GM18511 (cell line): ENCODE measurements at regions not wholly inside any gene's neighbourhood (a gene's known extent, or its start where the extent isn't known, plus 50 kb on each side); places are given as distances from the start of the nearest gene placed in this dataset.
"Not testable (repeated sequence)": the region's sequence is repeated elsewhere in the genome, so short reads cannot be mapped to it uniquely, and the experiment has no call there.

ENCODE experiments used
- ATAC-seq: cut with Tn5 transposase; IDR thresholded peaks from one replicate; pipeline ENCODE4 v1.9.1; 2021; ENCODE audit warnings: mild to moderate bottlenecking, moderate library complexity; ENCODE audit not compliant: unreplicated experiment

DNA sequence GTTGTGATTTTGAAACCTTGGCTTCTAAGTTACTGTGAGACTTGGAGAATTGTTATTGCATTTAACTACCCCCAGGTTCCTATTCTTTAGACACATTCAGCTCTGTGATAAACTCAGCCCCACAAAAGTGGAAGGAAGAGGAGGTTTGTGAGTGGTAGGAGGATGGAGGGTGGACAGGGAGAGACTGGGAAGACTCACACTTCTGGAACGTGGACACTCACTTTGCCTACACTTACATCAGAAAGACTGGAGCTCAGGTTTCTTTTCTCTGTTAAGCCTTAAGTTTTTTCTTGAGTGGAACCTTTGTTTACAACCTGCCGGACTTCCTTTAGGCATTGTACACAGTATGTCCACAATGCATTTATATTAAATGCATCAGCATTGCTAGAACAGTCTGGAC is 99.0 kb downstream of the AREG start:
- ATAC-seq = no peak

DNA sequence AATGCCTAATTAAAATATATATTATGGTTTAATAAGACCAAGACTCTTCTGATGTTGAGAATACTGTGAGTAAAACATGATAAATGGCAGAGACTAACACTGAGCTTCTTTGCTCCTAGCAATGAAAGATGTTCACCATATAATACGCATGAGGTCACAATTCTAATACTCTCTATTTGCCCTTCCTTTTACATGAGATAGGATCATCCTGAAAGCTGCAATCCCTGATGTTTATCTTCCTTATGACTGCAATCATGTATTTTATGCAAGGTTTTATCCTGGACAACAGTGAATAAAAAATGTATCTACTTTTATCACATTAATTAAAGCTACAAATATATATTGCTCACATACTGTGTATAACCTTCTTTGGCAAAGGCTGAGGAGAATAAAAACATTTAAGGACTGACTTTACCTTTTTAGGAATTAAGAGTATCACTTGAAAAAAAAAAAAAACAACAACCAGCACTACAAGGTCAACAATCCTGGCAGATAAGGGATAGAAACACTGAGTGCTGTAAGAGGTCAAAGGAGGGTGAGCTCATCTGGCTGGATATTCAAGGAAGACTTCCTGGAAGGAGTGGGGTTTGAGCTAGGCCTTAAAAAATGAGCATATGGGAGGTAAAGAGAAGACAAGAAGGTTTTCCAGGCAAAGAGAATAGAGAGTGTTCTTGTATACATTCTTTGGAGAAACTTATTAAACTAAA is 99.9 kb downstream of the AREG start:
- ATAC-seq = no peak

DNA sequence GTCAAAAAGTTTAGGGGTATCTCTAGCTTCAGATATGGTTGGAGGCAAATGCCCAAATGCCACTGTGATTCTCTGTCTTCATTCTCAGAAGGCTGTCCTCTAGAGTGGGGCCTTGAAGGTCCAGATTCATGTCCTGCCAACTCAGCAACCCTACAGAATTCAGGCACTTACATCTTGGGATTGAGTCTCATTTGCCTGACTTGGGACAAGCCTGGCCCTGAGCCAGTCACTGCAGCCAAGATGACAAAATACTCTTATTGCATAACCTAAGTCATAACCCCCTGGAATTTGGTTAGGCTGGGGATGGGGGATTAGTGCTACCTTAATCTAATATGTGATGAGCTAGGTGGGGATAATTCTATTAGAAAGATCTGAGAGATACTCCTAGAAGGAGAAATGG is 100.5 kb downstream of the AREG start:
- no peak for ATAC-seq

DNA sequence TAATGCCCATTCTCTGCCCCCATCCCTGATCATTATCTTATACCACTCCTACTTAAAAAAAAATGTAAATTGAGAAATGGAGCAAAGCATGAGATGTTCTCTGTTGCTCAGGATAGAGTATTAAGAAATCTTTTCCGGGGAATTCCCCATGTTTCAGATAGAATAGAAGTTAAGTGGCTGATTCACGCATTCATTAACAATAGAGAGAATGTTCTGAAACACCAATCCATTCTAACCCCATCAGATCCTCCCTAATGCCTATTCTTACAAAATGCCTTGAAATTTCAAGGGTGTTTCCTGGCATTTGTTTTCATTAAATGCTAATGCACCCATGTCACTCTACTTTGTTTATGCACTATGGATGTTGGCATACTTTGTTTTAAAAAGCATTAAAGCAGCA is 101.1 kb downstream of the AREG start:
- no peak for ATAC-seq

DNA sequence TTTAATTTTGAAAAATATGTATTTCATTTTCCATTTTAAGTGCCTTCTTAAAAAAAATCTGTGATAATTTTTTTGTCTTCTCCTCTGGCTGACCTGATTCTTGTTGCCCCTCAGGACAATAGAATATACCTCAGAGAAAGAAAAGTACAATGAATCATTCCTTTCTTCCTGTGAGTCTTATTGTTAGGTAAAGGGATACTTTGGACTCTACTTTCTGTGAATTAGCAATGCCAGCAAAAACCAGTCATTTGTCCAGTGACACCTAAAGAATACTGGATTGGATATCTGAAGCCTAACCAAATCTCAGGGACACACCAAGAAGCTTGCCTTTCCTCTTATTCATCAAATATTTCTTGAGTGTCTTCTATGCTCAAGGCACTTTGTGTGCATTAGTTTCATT is 102.1 kb downstream of the AREG start:
- no peak for ATAC-seq

DNA sequence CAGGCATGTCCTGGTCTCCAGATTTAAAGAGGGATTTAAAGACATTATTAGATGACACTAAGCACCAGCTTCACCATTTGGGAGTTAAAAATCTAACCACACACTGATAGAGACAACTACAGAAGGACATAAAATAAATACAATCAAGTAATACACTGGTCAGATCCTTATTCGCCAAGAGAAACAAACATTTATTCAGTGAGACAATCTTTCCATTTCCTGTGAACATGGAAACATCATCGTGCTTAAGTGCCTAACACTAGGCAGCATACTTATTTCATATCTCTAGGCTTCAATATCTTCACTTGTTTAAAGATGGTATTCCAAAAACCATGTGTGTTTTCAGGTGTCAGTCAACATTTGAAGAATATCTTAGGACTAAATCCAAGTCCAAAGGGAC is 103.6 kb downstream of the AREG start:
- no peak for ATAC-seq

DNA sequence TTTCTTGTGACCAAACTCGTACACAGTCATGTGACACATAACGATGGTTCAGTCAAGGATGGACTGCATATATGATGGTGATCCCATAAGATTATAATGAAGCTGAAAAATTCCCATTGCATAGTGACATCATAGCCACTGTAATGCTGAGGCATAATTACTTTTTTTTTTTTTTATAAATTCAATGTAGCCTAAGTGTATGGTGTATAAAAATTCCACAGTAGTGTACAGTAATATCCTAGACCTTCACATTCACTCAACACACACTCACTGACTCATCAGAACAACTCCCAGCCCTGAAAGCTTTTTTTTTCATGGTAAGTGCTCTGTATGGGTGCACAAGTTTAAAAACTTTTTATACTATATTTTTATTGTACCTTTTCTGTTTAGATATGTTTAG is 105.0 kb downstream of the AREG start:
- ATAC-seq = no peak

DNA sequence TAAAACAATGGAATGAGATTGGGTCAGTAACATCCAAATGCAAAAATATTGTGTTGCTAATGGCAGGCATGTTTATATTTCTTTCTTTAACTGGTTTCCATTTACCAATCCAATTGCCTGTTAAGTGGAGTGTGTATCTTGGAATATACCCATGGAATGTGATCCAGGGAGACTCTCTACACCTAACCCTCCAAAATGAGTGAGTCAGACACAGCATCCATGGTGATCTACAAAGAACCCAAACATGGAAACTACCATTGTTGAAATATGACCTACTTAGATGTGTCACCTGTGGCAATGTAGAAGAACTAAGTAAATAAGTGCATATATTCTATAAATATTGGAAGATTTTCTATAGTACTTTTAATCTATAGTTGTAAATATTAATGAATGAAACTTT is 110.3 kb downstream of the AREG start:
- ATAC-seq = no peak

DNA sequence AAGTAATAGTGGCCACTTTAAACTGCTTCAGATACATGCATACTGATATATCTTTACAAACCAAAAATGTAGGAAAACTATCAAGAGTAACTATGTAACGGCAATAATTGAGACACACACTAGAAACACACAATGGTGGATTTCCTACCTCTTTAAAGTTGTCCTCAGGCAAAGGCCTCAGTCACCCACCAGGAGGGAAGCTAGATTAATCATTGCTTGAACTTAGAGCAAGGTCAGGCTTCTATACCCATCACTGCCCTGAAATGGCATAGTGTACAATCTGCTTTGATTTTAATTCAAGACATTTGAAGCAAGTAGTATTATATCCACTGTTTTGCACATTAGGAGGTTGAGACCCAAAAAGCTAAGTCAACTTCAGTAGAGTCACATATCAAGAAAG is 110.9 kb downstream of the AREG start:
- no peak for ATAC-seq

DNA sequence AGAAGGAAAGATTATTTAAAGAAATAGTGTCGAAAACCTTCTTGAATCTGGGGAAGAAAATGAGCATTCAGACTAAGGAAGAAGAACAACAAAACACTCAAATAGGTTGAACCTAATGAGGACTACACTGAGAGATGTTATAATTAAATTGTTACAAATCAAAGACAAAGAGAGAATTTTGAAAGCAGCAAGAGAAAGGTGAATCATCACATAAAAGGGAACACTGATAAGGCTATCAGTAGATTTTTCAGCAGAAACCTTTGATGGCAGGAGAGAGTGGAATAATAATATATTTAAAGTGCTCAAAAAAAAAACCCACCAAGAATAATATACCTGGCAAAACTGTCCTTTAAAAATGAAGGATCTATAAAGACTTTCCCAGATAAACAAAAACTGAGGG is 114.9 kb downstream of the AREG start:
- ATAC-seq = no peak

DNA sequence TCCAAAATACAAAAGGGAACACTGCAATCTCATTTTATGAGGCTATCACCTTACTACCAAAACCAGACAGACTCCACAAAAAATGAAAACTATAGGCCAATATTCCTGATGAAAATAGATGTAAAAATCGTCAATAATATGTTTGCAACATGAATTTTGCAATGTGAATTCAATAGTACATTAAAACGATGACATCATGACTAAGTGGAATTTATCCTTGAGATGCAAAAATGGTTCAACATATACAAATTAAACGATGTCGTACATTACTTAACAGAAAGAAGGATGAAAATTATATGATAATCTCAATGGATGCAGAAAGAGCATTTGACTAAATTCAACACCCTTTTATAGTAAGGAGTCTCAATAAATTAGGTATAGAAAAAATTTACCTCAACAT is 123.0 kb downstream of the AREG start:
- ATAC-seq = no peak

DNA sequence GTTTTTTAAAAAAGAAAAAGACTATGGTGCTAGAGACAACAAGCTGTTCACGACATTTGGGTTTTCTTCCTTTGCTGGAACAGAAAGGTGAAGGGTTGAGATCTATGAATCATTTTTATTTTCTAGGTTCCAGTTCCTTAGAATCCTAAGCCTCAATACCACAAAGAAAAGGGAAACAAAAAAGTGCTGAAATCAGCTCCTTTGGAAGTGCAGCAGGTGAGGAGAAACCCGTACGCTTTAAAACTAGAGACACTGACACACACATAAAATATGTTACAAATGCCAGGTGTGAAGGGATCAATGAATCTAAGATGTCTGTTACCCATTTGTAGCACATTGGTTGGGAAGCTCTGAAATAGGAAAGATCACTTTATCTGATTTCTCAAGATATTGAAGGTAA is 125.2 kb downstream of the AREG start:
- ATAC-seq = no peak

DNA sequence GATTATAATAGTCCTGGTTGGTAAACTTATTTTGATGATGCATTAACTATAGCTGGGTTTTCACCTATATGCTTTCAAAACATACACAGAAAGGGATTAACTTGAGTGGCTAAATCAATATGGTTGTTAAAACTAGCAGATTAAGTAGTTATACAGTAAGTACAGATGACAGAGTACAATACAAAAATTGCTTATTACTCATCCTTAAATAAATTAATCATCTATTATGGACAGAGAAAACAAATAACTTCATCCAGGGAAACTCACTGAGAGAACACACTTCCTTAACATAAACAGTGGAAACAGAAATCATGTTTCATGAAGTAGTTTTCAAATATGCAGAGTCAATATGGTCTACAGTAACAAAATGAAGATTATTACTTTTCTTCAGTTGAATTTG is 133.4 kb downstream of the AREG start:
- ATAC-seq = no peak

DNA sequence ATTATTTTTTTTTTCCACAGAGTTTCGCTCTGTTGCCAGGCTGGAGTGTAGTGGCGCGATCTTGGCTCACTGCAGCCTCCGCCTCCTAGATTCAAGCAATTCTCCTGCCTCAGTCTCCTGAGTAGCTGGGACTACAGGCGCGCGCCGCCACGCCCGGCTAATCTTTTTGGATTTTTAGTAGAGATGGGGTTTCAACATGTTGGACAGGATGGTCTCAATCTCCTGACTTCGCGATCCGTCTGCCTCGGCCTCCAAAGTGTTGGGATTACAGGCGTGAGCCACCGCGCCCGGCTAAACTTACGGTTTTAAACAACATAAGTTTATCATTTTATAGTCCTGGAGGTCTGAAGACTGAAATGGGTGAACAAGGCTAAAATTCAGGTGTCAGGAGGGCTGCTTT is 133.9 kb downstream of the AREG start:
- ATAC-seq = not testable (repeated sequence)

DNA sequence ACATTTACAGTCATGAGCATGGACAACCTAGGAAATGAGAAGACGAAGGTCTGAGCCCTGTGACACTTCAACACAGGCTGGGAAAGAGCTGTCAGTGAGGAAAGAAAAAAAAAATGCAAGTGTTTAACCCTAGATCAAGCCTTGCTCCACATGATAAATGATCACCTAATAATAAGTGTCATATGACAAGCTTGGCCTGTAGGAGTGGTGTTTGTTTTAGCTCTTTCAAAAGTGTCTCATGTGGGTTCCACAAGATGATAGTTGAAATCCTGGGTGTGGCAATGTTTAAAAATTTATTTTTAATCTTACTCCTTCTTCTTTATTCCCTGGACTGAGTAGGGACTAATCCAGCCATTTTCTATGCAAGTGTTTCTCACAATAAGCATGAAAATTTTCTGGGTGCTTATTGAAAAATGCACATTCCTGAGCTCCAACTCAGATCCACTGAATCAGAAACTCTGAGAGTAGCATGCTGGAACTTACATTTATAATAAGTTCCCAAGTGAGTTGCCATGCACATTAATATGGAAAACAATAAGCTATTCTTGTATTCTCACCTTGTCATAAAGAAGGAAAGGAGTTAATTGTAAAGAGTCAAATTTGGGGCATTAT is 138.3 kb downstream of the AREG start:
- ATAC-seq = no peak

DNA sequence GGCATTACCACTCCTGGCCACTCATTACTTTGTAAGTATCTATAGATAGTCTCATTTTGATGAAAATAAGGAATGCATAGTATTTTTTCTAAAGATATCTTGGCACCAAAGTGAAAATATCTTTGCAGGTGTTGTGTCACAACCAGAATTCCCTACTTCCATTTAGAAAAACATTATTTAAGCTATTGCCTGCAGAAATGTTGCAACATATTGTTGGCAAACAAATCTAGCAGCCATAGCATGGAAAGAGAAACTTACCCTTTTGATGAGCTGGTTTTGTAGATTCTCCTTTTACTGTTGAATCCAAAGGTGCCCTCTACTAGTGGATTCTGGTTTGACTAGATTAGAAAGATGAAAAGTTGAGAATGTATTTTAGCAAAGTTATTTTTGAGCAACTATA is 138.8 kb downstream of the AREG start:
- no peak for ATAC-seq

DNA sequence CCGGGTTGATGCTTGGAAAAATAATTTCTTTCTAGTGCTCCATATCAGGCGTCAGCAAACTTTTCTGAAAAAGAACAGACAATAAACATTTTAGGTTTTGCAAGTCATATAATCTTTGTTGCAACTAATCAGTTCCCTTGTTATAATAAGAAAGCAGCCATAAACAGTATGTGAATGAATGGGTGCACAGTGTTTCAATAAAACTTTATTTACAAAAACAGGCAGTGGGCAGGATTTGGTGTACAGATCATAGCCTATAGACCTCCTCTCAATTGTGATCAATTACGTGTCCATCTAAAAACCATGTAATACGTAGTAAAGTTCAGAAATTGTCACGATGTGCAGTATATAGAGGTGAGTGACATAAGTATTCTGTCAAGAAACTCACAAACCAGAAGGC is 143.4 kb downstream of the AREG start:
- no peak for ATAC-seq

DNA sequence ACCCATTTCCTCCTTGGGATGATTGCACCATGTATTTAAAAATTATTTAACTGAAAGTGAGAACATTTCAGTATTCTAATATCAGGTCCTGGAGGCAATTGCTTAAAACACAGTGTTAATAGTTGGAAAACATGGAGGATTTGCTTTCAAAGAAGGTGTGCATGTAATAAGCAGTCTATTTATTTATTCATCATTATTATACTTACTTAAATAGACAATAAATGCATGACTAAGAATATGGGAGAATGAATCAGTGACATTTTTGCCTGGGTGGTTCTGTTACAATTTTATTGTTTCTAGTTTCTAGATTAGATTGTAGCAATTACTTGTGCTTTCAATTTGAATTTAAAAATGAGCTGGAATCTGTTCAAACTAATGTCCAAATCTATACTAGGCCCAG is 145.5 kb downstream of the AREG start:
- ATAC-seq = no peak

DNA sequence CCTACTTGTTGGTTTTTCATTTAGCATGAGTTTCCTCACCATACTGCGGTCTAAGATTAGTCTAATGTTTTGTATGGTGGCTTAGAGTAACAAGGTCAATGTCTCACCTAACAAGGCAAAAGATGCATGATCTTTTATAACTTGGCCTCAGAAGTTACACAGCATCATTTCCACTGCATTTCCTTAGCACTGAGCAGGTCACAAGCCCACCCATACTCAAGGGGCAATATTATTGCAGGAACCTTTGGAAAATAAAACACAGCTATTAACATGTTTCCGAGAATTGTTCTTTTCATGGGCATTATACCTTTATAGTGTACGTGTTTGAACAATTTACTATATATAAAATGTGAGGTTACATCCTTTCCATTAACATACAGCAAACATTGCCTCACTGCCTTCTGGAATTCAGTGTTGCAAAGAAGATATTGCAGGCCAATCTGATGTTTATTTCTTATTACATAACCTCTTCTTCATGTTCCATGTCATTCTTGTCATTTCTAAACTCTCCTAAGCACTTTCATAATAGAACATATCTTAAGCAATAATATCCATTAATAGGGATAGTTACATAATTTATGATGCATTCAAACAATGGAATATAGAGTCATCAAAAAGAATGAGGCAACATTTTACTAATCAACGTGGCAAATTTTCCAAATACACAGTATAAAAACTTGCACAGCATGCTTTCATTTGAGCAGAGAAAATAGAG is 153.8 kb downstream of the AREG start:
- no peak for ATAC-seq

DNA sequence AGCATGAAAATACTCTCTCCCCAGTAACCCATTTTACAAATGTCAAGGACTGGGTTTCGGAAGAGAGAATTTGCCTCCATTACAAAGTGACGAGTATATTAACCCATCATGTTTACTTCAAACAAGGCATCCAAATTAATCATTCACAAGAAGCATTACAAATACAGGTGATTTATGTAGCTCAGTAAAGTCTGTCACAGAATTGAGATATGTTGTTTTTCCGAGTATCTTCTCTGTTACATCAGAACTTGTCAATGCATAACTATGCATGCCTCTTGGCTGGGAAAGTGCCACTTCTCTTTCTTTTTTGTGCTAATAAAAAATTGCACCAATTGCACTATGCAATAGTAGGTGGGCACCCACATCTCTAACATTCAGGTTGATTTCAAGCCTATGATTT is 158.2 kb downstream of the AREG start:
- no peak for ATAC-seq

DNA sequence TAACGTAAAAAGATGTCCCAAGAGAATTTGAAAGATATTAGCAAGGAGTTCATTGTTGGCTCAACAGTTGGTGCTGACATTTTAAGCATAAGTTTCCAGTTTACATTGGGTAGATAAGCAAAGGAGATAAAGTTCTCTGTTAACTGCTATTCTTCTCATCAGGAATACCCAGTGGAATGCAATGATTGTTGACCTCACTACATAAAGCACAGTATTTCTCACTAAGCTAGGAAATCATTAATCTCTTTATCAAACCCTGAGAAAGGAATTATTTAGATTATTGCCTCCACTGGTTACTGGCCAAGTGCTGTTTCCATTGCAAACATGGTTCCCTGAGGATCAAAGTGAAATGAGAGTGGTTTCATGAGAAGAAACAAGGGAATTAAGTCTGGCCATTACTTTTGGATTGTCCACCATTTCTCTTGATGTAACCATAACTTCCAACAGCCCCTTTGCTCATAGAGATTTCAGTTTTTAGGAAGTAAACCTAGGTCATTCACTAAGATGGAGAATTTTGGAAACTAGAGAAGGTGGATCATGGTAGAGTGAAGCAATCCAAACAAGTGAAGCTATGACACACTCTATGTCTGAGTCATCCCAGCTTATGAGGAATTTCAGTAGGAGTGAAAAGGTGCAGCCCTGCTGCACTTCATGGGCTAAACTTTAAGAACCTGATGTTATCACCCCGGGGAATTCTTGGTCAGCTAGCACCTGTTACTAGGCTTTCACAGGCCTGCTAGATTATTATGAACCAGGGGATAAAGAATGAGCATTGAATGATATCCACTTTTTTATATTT is 163.4 kb downstream of the AREG start:
- no peak for ATAC-seq

DNA sequence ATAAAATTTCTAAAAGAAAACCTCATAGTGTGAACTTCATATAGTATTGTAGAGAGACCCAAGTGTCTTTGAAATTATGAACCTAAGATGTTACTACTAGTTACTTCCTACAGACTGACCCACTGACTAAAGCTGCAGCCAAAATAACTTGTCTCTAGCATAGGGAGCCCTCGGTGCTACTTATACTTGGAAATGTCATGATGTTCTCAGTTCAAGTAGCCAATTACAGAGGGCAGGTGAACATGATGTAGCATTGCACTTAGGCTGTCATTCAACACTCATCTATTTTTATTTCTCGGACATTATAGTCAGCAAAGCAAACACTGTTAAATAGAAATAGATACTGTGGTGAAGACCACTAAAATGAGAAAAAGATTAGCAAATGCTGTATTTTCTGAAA is 165.6 kb downstream of the AREG start:
- no peak for ATAC-seq
